AML-193 (cell line): ENCODE measurements at regions not wholly inside any gene's neighbourhood (a gene's known extent, or its start where the extent isn't known, plus 50 kb on each side); places are given as distances from the start of the nearest gene placed in this dataset.

ENCODE experiments used
- DNase-seq, 2 experiments: peaks; one replicate each; lab custom pipeline; 2025; lab: John Stamatoyannopoulos, UW

- DNase-seq: no peak
These were observed 933.4 kb downstream of the TFAP2A start for GRCh38 chr6:9481292-9482029.

DNA sequence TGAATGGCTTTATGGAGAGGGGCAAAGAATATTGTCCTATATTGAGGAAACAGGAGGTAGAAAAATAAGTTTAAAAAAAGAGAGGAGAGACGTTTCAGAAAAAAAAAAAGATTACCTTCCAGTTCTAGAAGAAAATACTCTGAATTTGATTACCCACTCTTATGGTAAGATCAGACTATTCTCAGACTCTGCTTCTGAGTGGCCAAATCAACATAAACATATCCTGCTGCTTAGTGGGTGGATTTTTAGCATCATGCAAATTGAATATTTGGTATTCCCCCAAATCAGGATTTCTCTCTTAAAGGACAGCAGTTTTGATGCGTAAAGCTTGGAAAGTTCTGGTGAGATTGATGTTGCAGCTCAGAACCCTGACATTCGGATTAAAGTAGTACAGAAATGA, 946.6 kb downstream of the TFAP2A start:
- DNase-seq: no peak

GRCh38 chr6:9467741-9468140, 947.1 kb downstream of the TFAP2A start:
- DNase-seq: no peak

DNA sequence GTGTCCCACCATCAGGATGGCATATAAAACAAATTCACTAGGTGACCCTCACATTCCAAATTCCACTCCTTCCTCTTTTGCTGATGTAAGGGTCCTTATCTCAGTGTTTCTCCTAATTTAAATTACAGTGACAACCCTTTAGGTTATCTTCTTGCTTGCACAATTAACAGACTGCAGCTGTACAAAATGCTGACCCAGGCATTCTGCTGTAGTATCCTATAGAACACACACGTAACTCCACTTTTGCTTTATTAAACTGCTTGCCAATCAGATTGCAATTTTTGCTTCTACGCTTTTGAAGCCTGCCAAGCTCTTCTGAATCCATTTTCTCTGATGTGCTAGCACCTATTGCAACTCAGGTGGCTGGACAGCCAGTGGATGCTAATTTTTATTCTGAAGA, 950.3 kb downstream of the TFAP2A start:
- DNase-seq: no peak

DNA sequence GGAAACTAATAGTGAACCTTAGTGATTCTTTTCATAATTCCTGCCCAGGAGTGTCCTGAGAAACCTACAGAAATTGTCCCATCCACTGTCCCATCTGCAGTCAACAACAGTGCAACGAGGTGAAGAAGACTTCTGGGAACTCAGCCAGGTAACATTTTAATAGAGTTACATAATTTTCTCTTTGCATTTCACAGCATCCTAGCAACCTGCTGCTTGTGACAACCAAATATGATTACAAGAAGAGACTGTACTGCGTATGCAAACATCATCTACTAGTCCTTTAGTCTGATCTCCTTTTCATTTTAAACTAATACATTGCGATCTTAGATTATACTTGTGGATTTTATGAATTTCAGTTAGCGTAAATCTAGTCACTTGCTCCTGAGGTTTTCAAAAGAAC, 951.6 kb downstream of the TFAP2A start:
- no peak for DNase-seq

DNA sequence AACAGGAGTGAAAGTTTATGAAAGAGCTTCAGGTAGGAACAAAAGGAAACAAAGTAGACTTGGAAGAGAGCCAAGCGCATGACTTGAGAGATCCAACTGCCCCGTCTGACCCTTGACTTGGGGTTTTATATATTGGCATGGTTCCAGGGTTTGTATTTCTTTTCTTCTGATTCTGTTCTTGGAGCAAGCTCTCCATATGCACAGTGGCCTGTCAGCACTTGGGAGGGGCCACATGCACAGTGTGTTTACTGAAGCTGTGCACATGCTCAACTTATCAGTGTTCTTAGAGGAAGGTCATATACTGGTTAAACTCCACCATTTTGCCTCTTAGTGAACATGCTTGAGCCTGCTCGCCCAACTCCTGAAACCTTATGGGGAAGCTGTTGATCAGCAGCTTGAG, 953.7 kb downstream of the TFAP2A start:
- no peak for DNase-seq

DNA sequence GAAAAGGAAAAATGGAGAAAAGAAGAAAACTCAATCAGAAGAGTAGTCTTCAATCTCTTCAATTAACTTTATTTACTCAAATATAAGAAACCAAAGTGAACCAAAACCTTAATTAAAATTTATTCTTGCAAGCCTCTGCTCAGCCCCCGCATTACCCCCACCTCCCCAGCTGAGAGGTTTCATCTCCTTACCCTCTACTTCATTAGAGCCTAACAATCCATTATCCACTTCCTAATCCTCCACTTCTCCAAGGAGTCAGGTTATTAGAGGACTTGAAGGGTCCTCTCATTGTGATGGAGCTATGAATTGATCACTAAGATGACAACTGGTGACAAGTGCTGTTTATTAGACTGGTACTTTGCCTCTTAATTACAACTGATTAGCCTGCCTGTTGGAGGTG, 956.5 kb downstream of the TFAP2A start:
- no peak for DNase-seq

GRCh38 chr6:9455864-9456658, 958.8 kb downstream of the TFAP2A start:
- DNase-seq: no peak

DNA sequence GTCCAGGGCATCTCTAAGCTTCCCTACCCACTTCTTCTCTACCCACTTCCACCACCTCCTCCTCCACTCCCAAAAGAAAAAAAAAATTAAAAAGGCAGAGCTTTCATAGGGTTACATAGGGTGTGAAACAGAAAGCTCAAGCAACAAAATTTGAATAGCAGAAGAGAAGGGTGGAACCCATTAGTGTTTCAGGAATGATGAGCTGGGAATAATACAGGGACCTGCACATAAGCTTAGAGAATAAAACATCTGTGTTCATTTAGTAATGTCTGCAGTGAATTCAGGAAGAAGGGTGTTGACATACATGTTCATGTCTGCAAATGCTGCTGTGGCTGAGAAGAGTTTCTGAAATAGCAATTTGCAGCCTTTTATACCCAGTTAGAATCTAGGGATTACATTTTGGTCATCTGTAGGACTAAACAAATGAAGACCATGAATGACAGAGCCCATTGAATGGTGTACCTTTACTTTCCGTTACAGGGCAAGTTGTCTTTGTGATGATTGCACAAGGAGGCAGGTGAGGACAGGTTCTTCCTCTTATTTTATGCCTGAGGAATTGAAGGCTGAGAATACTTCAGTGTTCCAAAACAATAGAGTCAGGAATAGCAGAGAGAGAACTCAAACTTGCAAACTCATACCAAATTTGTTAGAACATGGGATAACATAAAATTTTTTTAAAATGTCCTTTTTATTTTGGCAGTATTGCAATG, 975.1 kb downstream of the TFAP2A start:
- no peak for DNase-seq

- DNase-seq: no peak
These were observed 977.0 kb downstream of the TFAP2A start for GRCh38 chr6:9437836-9438235.

- no peak for DNase-seq
These were observed 979.6 kb downstream of the TFAP2A start for GRCh38 chr6:9435281-9435680.

GRCh38 chr6:9431945-9432344, 982.9 kb downstream of the TFAP2A start:
- DNase-seq: no peak

- DNase-seq: no peak
These were observed 986.3 kb downstream of the TFAP2A start for GRCh38 chr6:9428421-9429172.

DNA sequence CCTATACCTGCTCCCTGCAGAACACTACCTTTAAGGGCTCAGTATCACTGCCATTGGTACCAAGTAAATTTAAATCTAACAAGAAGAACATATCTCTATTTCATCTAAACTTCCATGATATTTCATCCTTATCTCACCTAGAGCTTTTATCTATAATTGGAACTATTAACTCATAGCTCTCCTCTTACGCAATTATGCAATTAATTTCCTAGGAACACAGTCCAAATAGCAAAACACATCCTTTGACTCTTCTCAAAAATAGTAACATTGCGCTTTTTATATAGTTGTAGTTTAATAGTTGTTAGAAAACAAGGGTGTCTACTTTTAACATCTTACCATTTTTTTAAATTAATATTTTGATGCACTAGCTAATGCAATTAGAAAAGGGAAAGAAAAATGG, 986.8 kb upstream of the SLC35B3 start:
- no peak for DNase-seq

DNA sequence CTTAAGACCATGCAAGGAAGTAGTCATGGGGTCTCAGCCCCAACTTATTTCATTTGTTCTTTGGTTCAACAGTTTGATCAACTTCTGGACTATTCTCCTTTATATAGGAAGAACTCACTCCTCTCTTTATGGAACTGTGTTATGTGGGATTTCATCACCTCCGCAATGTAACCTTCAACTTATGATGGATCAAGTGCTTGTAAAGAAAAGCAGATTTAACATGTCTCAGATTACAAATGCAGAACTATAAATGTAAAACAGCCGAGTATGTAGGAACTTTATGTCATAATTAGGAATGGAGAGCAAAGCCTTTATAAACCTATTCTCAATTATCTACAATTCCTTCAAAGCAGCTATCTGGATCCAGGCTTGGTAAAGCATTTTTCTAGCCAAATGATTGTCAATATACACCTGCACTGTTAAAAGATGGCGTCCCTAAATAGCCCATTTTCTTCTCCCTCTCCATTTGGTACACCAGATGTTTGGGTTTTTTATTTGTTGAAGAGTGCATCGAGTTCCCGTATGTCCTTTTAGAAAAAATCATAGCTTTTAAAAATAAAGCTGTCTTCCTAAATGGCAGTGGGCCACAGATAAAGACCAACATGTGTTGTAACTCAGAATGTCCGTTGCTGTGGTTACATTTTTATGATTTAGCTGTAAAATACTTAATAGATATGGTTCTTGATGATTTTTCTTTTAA, 985.1 kb upstream of the SLC35B3 start:
- no peak for DNase-seq

DNA sequence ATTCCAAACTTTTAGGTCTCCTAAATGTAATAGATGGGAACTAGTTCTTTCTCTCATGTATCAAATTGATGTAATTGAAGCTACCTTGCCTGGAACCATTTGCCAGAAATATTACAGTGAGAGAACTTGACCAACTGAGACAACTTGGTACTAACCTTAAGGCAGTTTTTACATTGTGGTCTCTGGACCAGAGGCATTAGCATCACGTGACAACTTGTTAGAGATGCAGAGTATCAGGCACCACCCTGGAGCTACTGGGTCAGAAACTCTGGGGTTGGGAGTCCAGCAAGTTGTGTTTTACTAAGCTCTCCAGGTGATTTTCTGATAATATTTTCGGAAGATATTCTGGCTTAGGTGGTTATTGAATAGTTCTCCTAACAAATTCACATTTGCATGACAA, 982.1 kb upstream of the SLC35B3 start:
- no peak for DNase-seq

- DNase-seq: peak; percentile 38 to 58
These were observed 977.7 kb upstream of the SLC35B3 start for GRCh38 chr6:9412951-9413559.

DNA sequence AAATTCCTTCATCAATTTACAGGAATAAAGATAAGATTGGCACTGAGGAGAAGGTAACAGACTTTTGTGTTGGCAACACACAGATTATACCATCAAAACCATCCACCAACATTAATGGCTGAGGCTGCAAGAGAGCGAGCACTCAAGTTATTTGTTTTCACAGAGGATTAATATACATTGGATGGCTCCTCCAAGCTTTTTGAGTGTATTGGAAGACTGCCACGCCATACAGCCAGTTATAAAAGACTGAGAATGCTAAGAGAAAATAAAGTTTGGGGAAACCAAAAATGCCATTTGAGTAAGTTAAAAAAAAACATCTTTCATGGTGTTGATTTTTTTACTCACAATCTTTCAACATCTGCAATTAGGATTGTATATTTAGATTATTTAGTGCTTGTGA, 973.8 kb upstream of the SLC35B3 start:
- DNase-seq: no peak

DNA sequence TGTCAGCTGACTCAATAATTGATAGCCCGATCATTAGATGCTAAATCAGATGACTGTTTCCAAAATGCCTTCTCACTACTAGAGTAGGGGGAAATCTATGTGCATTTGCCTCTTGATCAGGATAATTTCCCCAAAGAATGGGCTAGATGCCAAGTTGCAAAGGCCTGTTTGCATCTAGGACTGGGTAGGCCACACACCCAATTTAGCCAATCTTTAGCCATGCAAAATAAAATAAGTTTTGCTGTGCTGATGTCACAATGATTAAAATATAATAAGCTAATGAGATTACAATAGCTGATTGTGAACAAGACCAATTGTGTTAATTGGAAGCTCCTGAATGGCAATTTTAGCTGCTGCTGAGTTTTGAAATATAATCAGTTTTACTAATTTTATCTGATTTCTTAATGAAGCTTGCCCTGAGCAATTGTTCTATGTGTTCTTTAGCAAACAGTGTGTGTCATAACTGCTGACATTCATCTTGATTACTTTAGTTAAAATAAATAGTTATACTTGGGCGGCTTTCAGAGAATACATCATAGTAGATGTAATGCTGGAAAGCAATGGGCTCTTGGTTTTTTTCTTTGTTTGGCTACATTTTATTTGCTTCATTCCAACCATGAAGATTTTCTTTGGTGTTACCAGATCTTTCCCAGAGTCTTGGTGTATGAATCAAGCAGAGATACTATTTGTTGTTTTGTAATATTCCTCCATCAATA, 973.2 kb upstream of the SLC35B3 start:
- no peak for DNase-seq

DNA sequence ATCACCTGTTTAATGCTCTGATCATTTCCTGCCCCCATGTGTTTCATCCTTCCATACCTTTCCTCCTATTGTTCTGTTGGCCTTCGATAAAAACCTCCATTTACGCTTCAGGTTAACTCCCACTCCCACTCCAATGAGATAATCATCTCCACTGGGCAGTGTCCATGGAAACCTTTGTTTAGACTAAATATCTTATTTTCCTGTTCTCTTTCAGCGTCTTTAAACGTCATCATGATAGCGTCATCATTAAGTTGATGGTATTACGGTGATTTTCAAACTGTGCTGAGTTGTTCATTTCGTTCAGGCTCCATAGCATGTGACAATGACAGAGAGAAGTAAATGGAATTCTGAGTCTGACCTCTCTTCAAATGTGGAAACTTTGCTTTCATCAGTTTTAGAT, 970.5 kb upstream of the SLC35B3 start:
- DNase-seq: no peak

DNA sequence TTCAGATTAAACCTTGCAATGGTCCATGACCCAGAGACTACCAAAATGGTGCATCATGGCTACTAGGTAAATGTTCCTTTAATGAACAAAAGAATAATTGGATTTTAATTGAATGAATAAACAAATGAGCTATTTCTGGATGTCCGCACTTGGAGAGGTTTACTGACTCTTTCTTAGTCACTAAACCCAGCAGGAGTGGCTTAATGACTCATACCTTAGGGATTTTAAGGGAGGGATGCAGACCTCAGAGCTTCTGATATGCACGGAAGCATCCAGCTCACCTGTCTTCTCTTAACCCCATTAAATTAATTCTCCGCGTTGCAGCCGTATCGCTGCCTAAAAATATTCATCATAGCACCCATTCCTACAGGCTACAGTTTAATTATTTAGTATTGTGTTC, 970.0 kb upstream of the SLC35B3 start:
- DNase-seq: no peak
